K562 (cell line): ENCODE measurements at regions not wholly inside any gene's neighbourhood (a gene's known extent, or its start where the extent isn't known, plus 50 kb on each side); places are given as distances from the start of the nearest gene placed in this dataset.

Experiments used
- ATAC-seq: fragments of 200-7000 bp; cut with Tn5 transposase; 3 replicates; pipeline ENCODE4 v1.9.1; 2020; ENCODE audit warnings: moderate library complexity
- BruUV-seq: library from RNA; stranded (reverse); fragments of 400-500 nt; replicated peaks from 2 replicates; lab custom pipeline; 2021; lab: Mats Ljungman, UMichigan
- CTCF ChIA-PET: fragments of 300-600 bp; formaldehyde crosslinking; extraction: SDS; loops from one replicate; lab custom pipeline; 2021; ENCODE audit warnings: low intra/inter-chr PET ratio; lab: Yijun Ruan, JAX
- POLR2A ChIA-PET: fragments of 300-600, 350-650 bp; sonication (Branson Sonifier 250); formaldehyde crosslinking; extraction: SDS; loops from one replicate; lab custom pipeline; 2021; ENCODE audit warnings: antibody characterized with exemption, inconsistent platforms; lab: Yijun Ruan, JAX
- DNase-seq, 4 experiments: peaks; one replicate each; pipeline versions ENCODE4 v3.0.0 to v3.0.0-alpha.2; 2011 to 2018; ENCODE audit warnings: low spot score in 3 of 4, mixed read lengths in 3 of 4; ENCODE audit errors: extremely low read depth in 1 of 4
- FAIRE-seq: peaks from 2 replicates; lab custom pipeline; 2011; peaks lifted over from hg19 to GRCh38; lab: Jason Lieb, UNC
- H2AFZ ChIP-seq: 2 replicates; pipeline ENCODE4 v1.6.0; 2011; ENCODE audit warnings: low read depth, low read length, control low read depth, inconsistent platforms
- H3K27ac ChIP-seq: fragments of 200-600 bp; 3 replicates; pipeline ENCODE4 v1.8.0; 2011; ENCODE audit warnings: low read depth, mild to moderate bottlenecking, control low read depth, inconsistent platforms, low read length, moderate library complexity, mixed read lengths; ENCODE audit errors: extremely low read depth
- H3K27me3 ChIP-seq, 2 experiments: fragments of 300-600 bp in 1 of 2; 2 replicates in 1 of 2; 3 replicates in 1 of 2; pipeline versions ENCODE4 v1.6.0 to v1.8.0; 2011; ENCODE audit warnings: inconsistent platforms in 2 of 2, low read length in 2 of 2, mild to moderate bottlenecking in 1 of 2, mixed read lengths in 1 of 2, moderate library complexity in 1 of 2; ENCODE audit not compliant: control insufficient read depth in 2 of 2, insufficient read depth in 2 of 2
- H3K36me3 ChIP-seq: fragments of 300-600 bp; 3 replicates; pipeline ENCODE4 v1.8.0; 2011; ENCODE audit warnings: mild to moderate bottlenecking, low read length, inconsistent platforms; ENCODE audit not compliant: control insufficient read depth, insufficient read depth
- H3K4me1 ChIP-seq, 2 experiments: fragments of 200-600 bp in 1 of 2; replicated peaks in 1 of 2; 2 replicates in 1 of 2; 3 replicates in 1 of 2; pipeline versions ENCODE4 v1.5.1 to v1.8.0; 2011; ENCODE audit warnings: inconsistent platforms in 2 of 2, low read length in 2 of 2, mild to moderate bottlenecking in 1 of 2, mixed read lengths in 1 of 2, moderate library complexity in 1 of 2; ENCODE audit not compliant: control insufficient read depth in 2 of 2, insufficient read depth in 2 of 2
- H3K4me2 ChIP-seq: 2 replicates; pipeline ENCODE4 v1.6.1; 2011; ENCODE audit warnings: low read length, control low read depth, inconsistent platforms, mixed read lengths; ENCODE audit not compliant: insufficient read depth
- H3K4me3 ChIP-seq: fragments of 200-600 bp; sonication (generic), shearing (Covaris generic); 2 replicates; pipeline ENCODE4 v1.5.1; 2016; ENCODE audit warnings: control low read depth, inconsistent platforms
- H3K79me2 ChIP-seq: fragments of 200-600 bp; 3 replicates; pipeline ENCODE4 v1.8.0; 2011; ENCODE audit warnings: low read length, inconsistent platforms; ENCODE audit not compliant: control insufficient read depth, insufficient read depth
- H3K9ac ChIP-seq, 2 experiments: 2 replicates each; pipeline versions ENCODE4 v1.6.0 to v1.6.1; 2011; ENCODE audit warnings: low read depth in 2 of 2, low read length in 2 of 2, control low read depth in 1 of 2, inconsistent platforms in 1 of 2, mild to moderate bottlenecking in 1 of 2, mixed read lengths in 1 of 2; ENCODE audit not compliant: insufficient read depth in 1 of 2
- H3K9me1 ChIP-seq: one replicate; pipeline ENCODE4 v1.6.0; 2011; ENCODE audit warnings: inconsistent platforms, mild to moderate bottlenecking, low read length, moderate library complexity; ENCODE audit not compliant: control insufficient read depth, insufficient read depth
- H3K9me3 ChIP-seq: replicated peaks from 2 replicates; pipeline ENCODE4 v1.5.1; 2011; ENCODE audit warnings: low read depth, low read length, inconsistent platforms; ENCODE audit not compliant: control insufficient read depth, insufficient read depth
- H4K20me1 ChIP-seq: replicated peaks from 2 replicates; pipeline ENCODE4 v1.6.1; 2011; ENCODE audit warnings: low read length, inconsistent platforms, mixed read lengths; ENCODE audit not compliant: control insufficient read depth, insufficient read depth
- FOSL1 ChIP-seq: fragments of 200-800 bp; sonication (Bioruptor generic); conservative IDR thresholded peaks from 2 replicates; pipeline ENCODE4 v1.6.1; 2016; ENCODE audit warnings: missing genetic modification characterization, missing compliant biosample characterization
- JUND ChIP-seq, 2 experiments: IDR thresholded peaks; 2 replicates in 1 of 2; 3 replicates in 1 of 2; pipeline ENCODE4 v1.6.1; 2011; ENCODE audit warnings: borderline replicate concordance in 2 of 2, low read depth in 2 of 2, low read length in 2 of 2, improper control_type of control experiment in 1 of 2, missing biosample characterization in 1 of 2, missing genetic modification characterization in 1 of 2, missing genetic modification reagents in 1 of 2
- MEIS2 ChIP-seq: fragments of 450-650 bp; IDR thresholded peaks from 2 replicates; pipeline ENCODE4 v1.6.1; 2014; ENCODE audit warnings: mild to moderate bottlenecking; ENCODE audit not compliant: partially characterized antibody
- RBBP5 ChIP-seq: fragments of 200-600 bp; sonication (generic); IDR thresholded peaks from 2 replicates; pipeline ENCODE4 v1.6.1; 2012; ENCODE audit warnings: borderline replicate concordance, mild to moderate bottlenecking, low read length, control low read depth, inconsistent platforms; ENCODE audit not compliant: insufficient read depth, poor library complexity, severe bottlenecking
- ZNF584 ChIP-seq: fragments of 200-800 bp; sonication (Bioruptor generic); IDR thresholded peaks from 2 replicates; pipeline ENCODE4 v1.6.1; 2016; ENCODE audit warnings: low read depth, mild to moderate bottlenecking, missing genetic modification characterization, missing compliant biosample characterization
- ZNF668 ChIP-seq: fragments of 250-450 bp; sonication (Bioruptor Pico); IDR thresholded peaks from 2 replicates; pipeline ENCODE4 v1.8.0; 2022; ENCODE audit warnings: mild to moderate bottlenecking, inconsistent platforms
- WGBS: fragments of 100-300 bp; shearing (Covaris generic); methylation state at CpG from one replicate; pipeline ENCODE4 v1.1.6; 2016; ENCODE audit warnings: low coverage, mixed read lengths; ENCODE audit not compliant: insufficient coverage; ENCODE audit errors: missing lambda C conversion rate; 5-methylcytosine and 5-hydroxymethylcytosine counted together
- in situ Hi-C: fragments of 300-500 bp; cut with MboI; formaldehyde crosslinking; loops from 4 replicates; pipeline ENCODE4 v1.15.0; 2018; ENCODE audit warnings: inconsistent platforms, mixed read lengths
- intact Hi-C: fragments of 100-400 bp; cut with micrococcal nuclease; formaldehyde crosslinking; loops from 2 replicates; pipeline ENCODE4 v1.14.2; 2022
- TF ChIP-seq, protein P1 (sequence below): sonication (generic); formaldehyde crosslinking; IDR thresholded peaks from 2 replicates; pipeline ENCODE4 v1.8.0; 2023; ENCODE audit warnings: missing genetic modification reagents, mild to moderate bottlenecking, borderline replicate concordance
- TF ChIP-seq, protein P2 (sequence below), 2 experiments: IDR thresholded peaks in 1 of 2; conservative IDR thresholded peaks in 1 of 2; 2 replicates each; pipeline ENCODE4 v1.6.1; 2016; ENCODE audit warnings: low read depth in 2 of 2, mild to moderate bottlenecking in 1 of 2, missing compliant biosample characterization in 1 of 2, missing genetic modification characterization in 1 of 2, moderate library complexity in 1 of 2

DNA sequence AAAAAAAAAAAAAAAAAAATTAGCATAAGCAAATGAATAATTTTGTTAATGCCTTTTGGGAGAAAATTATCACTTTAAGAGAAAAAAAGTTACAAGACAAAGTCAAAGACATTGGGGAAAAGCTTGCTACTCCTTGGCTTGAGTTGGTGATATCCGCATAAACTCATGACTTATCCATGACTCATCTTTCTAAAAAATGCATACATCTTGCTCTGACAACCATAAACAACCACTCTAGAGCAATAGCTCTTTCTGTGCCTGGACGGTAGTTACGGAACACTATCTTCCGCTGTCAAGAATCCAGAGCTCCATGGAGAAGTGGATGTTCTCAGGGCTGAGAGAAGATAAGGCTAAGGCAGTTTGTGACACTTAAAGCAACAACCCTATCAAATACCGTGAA lies 281.1 kb upstream of the PFKP start:
- ChIA-PET POLR2A (interaction anchor here (0.7 kb wide), 1 partner anchor 15 kb away, joined by 3 read pairs; no protein-coding TSS in a partner anchor), CTCF (no interaction called here)
- 3% methylated on average over 5 of the region's 5 CpGs for WGBS
- Histone ChIP-seq H3K4me2 (no peak overlapping the region), H3K79me2 (no peaks in the 10 kb centered on the region), H3K27me3 (peaks cover 0 to 7% of the 10 kb centered on the region in 2 experiments; a peak in 3 of 5 replicates), H3K36me3 (no peaks in the 10 kb centered on the region), H3K9me1 (no peaks in the 10 kb centered on the region), H3K27ac (no peak overlapping the region), H3K4me3 (no peak overlapping the region), H3K4me1 (no peaks in the 10 kb centered on the region), H3K9me3 (no peaks in the 10 kb centered on the region), H4K20me1 (no peaks in the 10 kb centered on the region), H3K9ac (no peak overlapping the region), H2AFZ (no peak overlapping the region)
- in situ Hi-C loops (no loop called here), intact Hi-C loops (no loop called here)
- FAIRE-seq = no peak
- no TSS peak for BruUV-seq
- TF ChIP-seq RBBP5 (no peak), ZNF668 (no peak), FOSL1 (peak; percentile 32; the same call in 1 of the 2 replicates), JUND (IDR thresholded peaks at IDR 0.05; ENCODE audit: borderline replicate concordance, low read depth, low read length) (no peak), JUND (tag; IDR thresholded peaks at IDR 0.05; ENCODE audit: borderline replicate concordance, low read depth, low read length) (peak; percentile 23; the same call in 1 of the 3 replicates), MEIS2 (peak; percentile 34), ZNF584 (CRISPR knock-in tag) (no peak)
- TF ChIP-seq, protein P1, sequence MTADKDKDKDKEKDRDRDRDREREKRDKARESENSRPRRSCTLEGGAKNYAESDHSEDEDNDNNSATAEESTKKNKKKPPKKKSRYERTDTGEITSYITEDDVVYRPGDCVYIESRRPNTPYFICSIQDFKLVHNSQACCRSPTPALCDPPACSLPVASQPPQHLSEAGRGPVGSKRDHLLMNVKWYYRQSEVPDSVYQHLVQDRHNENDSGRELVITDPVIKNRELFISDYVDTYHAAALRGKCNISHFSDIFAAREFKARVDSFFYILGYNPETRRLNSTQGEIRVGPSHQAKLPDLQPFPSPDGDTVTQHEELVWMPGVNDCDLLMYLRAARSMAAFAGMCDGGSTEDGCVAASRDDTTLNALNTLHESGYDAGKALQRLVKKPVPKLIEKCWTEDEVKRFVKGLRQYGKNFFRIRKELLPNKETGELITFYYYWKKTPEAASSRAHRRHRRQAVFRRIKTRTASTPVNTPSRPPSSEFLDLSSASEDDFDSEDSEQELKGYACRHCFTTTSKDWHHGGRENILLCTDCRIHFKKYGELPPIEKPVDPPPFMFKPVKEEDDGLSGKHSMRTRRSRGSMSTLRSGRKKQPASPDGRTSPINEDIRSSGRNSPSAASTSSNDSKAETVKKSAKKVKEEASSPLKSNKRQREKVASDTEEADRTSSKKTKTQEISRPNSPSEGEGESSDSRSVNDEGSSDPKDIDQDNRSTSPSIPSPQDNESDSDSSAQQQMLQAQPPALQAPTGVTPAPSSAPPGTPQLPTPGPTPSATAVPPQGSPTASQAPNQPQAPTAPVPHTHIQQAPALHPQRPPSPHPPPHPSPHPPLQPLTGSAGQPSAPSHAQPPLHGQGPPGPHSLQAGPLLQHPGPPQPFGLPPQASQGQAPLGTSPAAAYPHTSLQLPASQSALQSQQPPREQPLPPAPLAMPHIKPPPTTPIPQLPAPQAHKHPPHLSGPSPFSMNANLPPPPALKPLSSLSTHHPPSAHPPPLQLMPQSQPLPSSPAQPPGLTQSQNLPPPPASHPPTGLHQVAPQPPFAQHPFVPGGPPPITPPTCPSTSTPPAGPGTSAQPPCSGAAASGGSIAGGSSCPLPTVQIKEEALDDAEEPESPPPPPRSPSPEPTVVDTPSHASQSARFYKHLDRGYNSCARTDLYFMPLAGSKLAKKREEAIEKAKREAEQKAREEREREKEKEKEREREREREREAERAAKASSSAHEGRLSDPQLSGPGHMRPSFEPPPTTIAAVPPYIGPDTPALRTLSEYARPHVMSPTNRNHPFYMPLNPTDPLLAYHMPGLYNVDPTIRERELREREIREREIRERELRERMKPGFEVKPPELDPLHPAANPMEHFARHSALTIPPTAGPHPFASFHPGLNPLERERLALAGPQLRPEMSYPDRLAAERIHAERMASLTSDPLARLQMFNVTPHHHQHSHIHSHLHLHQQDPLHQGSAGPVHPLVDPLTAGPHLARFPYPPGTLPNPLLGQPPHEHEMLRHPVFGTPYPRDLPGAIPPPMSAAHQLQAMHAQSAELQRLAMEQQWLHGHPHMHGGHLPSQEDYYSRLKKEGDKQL (CRISPR knock-in tag) = no peak
- TF ChIP-seq, protein P2, sequence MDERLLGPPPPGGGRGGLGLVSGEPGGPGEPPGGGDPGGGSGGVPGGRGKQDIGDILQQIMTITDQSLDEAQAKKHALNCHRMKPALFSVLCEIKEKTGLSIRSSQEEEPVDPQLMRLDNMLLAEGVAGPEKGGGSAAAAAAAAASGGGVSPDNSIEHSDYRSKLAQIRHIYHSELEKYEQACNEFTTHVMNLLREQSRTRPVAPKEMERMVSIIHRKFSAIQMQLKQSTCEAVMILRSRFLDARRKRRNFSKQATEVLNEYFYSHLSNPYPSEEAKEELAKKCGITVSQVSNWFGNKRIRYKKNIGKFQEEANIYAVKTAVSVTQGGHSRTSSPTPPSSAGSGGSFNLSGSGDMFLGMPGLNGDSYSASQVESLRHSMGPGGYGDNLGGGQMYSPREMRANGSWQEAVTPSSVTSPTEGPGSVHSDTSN (CRISPR knock-in tag; IDR thresholded peaks at IDR 0.05; ENCODE audit: low read depth) = no peak
- TF ChIP-seq, protein P2 (tag; conservative IDR thresholded peaks at IDR 0.05; ENCODE audit: low read depth) = 0 out of 2 replicates have a peak, but pooled peaks have one; percentile 18
- ATAC-seq = no peak
- DNase-seq = no peak
